Panc1 (cell line): ENCODE measurements at regions not wholly inside any gene's neighbourhood (a gene's known extent, or its start where the extent isn't known, plus 50 kb on each side); places are given as distances from the start of the nearest gene placed in this dataset.

ENCODE experiments used
- ATAC-seq: fragments of 200-7000 bp; cut with Tn5 transposase; 2 replicates; pipeline ENCODE4 v1.9.1; 2020; ENCODE audit warnings: mild to moderate bottlenecking, moderate library complexity
- BruUV-seq: library from RNA; stranded (reverse); fragments of 400-500 nt; replicated peaks from 2 replicates; lab custom pipeline; 2021; lab: Mats Ljungman, UMichigan
- CTCF ChIA-PET: fragments of 300-600 bp; sonication (Branson Sonifier 250); formaldehyde crosslinking; loops from one replicate; lab custom pipeline; 2022; ENCODE audit warnings: antibody characterized with exemption; lab: Charles Lee
- POLR2A ChIA-PET: fragments of 300-600 bp; sonication (Branson Sonifier 250); formaldehyde crosslinking; loops from one replicate; lab custom pipeline; 2022; ENCODE audit warnings: antibody characterized with exemption; lab: Charles Lee
- DNase-seq: peaks from one replicate; pipeline ENCODE4 v3.0.0-alpha.2; 2010; ENCODE audit warnings: low read depth, low spot score
- H3K27ac ChIP-seq: 2 replicates; pipeline ENCODE4 v1.5.1; 2011; ENCODE audit warnings: mild to moderate bottlenecking, low read length, inconsistent platforms
- H3K27me3 ChIP-seq: fragments of 200-500 bp; sonication (Bioruptor generic); 2 replicates; pipeline ENCODE4 v1.6.0; 2014; ENCODE audit warnings: low read length, inconsistent platforms; ENCODE audit not compliant: control insufficient read depth, insufficient read depth
- H3K36me3 ChIP-seq: fragments of 200-500 bp; sonication (Bioruptor generic); 2 replicates; pipeline ENCODE4 v1.5.1; 2014; ENCODE audit warnings: inconsistent platforms, mild to moderate bottlenecking, low read length, moderate library complexity; ENCODE audit not compliant: control insufficient read depth, insufficient read depth
- H3K4me1 ChIP-seq: 2 replicates; pipeline ENCODE4 v1.5.1; 2011; ENCODE audit warnings: inconsistent platforms, mild to moderate bottlenecking, low read length, moderate library complexity; ENCODE audit not compliant: control insufficient read depth, insufficient read depth
- H3K4me3 ChIP-seq, 2 experiments: 2 replicates each; pipeline ENCODE4 v1.5.1; 2011 to 2012; ENCODE audit warnings: low read depth in 2 of 2, low read length in 2 of 2, mild to moderate bottlenecking in 2 of 2, inconsistent platforms in 1 of 2, moderate library complexity in 1 of 2
- H3K9me3 ChIP-seq: fragments of 200-500 bp; sonication (Bioruptor generic); 2 replicates; pipeline ENCODE4 v1.5.1; 2014; ENCODE audit warnings: low read depth, mild to moderate bottlenecking, inconsistent platforms, low read length, moderate library complexity; ENCODE audit not compliant: control insufficient read depth, insufficient read depth
- CTCF ChIP-seq: fragments of 450-650 bp; IDR thresholded peaks from 2 replicates; pipeline ENCODE4 v1.5.1; 2017; ENCODE audit warnings: mild to moderate bottlenecking
- POLR2AphosphoS5 ChIP-seq: IDR thresholded peaks from 2 replicates; pipeline ENCODE4 v1.6.1; 2012; ENCODE audit warnings: mild to moderate bottlenecking, low read depth, low read length, moderate library complexity
- SIN3A ChIP-seq: IDR thresholded peaks from 2 replicates; pipeline ENCODE4 v1.6.1; 2012; ENCODE audit warnings: low read depth, mild to moderate bottlenecking, low read length, moderate library complexity, borderline replicate concordance; ENCODE audit not compliant: insufficient read depth
- TCF7L2 ChIP-seq: IDR thresholded peaks from 2 replicates; pipeline ENCODE4 v1.6.1; 2011; ENCODE audit warnings: mild to moderate bottlenecking, low read depth, low read length, inconsistent platforms
- in situ Hi-C: cut with HindIII; loops from 2 replicates; pipeline ENCODE4 v1.10.0; 2016; ENCODE audit warnings: low sequenced_read_pairs, low pct_unique_long_range_greater_than_20kb
- intact Hi-C: fragments of 100-400 bp; cut with micrococcal nuclease; formaldehyde crosslinking; loops from one replicate; pipeline ENCODE4 v1.10.0; 2022; ENCODE audit not compliant: unreplicated experiment
- TF ChIP-seq, protein P1 (sequence below), 2 experiments: IDR thresholded peaks; 2 replicates each; pipeline ENCODE4 v1.6.1; 2011 to 2012; ENCODE audit warnings: low read depth in 2 of 2, control low read depth in 1 of 2, low read length in 1 of 2, mild to moderate bottlenecking in 1 of 2, moderate library complexity in 1 of 2; ENCODE audit not compliant: insufficient read depth in 1 of 2

GRCh38 chr15:25176991-25177954 lies 222.5 kb downstream of the SNRPN start:
- Histone ChIP-seq H3K27ac (no peak overlapping the region), H3K4me3 (no peak overlapping the region), H3K4me1 (no peaks in the 10 kb centered on the region), H3K36me3 (no peaks in the 10 kb centered on the region), H3K9me3 (no peaks in the 10 kb centered on the region), H3K27me3 (no peaks in the 10 kb centered on the region)
- ChIA-PET POLR2A (no interaction called here), CTCF (no interaction called here)
- in situ Hi-C loops = no loop called here
- BruUV-seq = no TSS peak
- ATAC-seq (no peak), DNase-seq (no peak)
- TF ChIP-seq CTCF = no peak
- TF ChIP-seq, protein P1, sequence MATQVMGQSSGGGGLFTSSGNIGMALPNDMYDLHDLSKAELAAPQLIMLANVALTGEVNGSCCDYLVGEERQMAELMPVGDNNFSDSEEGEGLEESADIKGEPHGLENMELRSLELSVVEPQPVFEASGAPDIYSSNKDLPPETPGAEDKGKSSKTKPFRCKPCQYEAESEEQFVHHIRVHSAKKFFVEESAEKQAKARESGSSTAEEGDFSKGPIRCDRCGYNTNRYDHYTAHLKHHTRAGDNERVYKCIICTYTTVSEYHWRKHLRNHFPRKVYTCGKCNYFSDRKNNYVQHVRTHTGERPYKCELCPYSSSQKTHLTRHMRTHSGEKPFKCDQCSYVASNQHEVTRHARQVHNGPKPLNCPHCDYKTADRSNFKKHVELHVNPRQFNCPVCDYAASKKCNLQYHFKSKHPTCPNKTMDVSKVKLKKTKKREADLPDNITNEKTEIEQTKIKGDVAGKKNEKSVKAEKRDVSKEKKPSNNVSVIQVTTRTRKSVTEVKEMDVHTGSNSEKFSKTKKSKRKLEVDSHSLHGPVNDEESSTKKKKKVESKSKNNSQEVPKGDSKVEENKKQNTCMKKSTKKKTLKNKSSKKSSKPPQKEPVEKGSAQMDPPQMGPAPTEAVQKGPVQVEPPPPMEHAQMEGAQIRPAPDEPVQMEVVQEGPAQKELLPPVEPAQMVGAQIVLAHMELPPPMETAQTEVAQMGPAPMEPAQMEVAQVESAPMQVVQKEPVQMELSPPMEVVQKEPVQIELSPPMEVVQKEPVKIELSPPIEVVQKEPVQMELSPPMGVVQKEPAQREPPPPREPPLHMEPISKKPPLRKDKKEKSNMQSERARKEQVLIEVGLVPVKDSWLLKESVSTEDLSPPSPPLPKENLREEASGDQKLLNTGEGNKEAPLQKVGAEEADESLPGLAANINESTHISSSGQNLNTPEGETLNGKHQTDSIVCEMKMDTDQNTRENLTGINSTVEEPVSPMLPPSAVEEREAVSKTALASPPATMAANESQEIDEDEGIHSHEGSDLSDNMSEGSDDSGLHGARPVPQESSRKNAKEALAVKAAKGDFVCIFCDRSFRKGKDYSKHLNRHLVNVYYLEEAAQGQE (IDR thresholded peaks at IDR 0.05; ENCODE audit: insufficient read depth in 1 of 2, low read depth in 2 of 2, low read length in 1 of 2) = no peak
- no peak for TF ChIP-seq SIN3A
- no peak for TF ChIP-seq TCF7L2
- no peak for TF ChIP-seq POLR2AphosphoS5
- intact Hi-C loops = no loop called here

DNA sequence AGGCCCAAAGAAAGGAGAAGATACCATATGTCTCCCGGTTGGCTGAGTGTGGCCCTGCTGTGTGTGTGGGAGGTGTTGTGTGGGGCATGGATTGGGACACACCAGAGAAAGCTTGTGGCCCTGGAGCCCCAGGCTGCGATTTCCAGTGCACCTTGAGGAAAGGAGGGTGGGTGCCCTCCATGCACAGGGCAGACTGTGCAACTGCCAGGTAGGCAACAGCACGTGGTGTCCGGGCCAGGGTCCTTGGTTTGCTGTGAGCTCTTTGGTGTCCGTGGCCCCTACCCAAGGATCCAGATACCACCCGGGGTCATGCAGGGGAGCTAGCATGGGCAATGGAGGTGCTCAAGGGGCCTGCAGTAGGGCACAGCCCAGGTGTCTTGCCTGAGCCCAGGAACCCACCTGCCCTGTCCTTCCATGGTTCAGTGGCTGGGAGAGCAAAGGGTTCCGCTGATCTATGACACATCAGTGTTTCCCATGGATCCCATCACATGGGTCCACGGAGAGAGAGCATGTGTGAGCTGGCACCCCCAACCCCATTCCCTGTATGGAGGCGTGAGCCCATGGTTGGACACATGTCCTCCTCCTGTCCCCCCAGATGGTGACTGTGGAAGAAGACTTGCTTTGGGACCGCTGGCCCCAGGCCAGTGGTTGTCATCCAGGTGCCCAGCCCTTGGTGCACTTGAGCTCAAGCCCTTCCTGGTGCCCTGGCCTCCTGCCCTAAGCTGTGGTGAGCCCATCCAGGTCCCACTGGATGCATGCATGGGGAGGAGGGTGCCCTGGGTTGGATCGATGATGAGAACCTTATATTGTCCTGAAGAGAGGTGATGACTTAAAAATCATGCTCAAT lies 223.4 kb downstream of the SNRPN start:
- DNase-seq (no peak), ATAC-seq (no peak)
- POLR2A ChIA-PET = no interaction called here
- CTCF ChIA-PET = no interaction called here
- no TSS peak for BruUV-seq
- Histone ChIP-seq H3K36me3 (no peaks in the 10 kb centered on the region), H3K27ac (no peak overlapping the region), H3K4me3 (no peak overlapping the region), H3K4me1 (no peaks in the 10 kb centered on the region), H3K27me3 (no peaks in the 10 kb centered on the region), H3K9me3 (no peaks in the 10 kb centered on the region)
- in situ Hi-C loops = no loop called here
- intact Hi-C loops = no loop called here
- TF ChIP-seq CTCF (no peak), SIN3A (no peak), POLR2AphosphoS5 (no peak)
- TF ChIP-seq, protein P1 (IDR thresholded peaks at IDR 0.05; ENCODE audit: insufficient read depth in 1 of 2, low read depth in 2 of 2, low read length in 1 of 2) = no peak
